HCT116 (cell line): ENCODE measurements at regions not wholly inside any gene's neighbourhood (a gene's known extent, or its start where the extent isn't known, plus 50 kb on each side); places are given as distances from the start of the nearest gene placed in this dataset.

Experiments
- ATAC-seq: fragments of 200-7000 bp; cut with Tn5 transposase; 2 replicates; pipeline ENCODE4 v1.9.1; 2020; ENCODE audit warnings: mild to moderate bottlenecking, moderate library complexity
- BruUV-seq: library from RNA; stranded (reverse); fragments of 400-500 nt; replicated peaks from 2 replicates; lab custom pipeline; 2021; lab: Mats Ljungman, UMichigan
- CTCF ChIA-PET: fragments of 300-600 bp; sonication (Branson Sonifier 250); formaldehyde crosslinking; loops from one replicate; lab custom pipeline; 2021; ENCODE audit warnings: antibody characterized with exemption; lab: Charles Lee
- POLR2A ChIA-PET: fragments of 300-600, 350-600 bp; sonication (Branson Sonifier 250); formaldehyde crosslinking; loops from one replicate; lab custom pipeline; 2021; ENCODE audit warnings: antibody characterized with exemption; lab: Charles Lee
- RAD21 ChIA-PET, 2 experiments: fragments of 300-600 bp; sonication (Branson Sonifier 250); formaldehyde crosslinking; loops; one replicate each; lab custom pipeline; 2023; ENCODE audit warnings: low total read pairs in 2 of 2; ENCODE audit not compliant: uncharacterized antibody in 2 of 2, unreplicated experiment in 2 of 2, low non-redundant PET in 1 of 2; lab: Charles Lee
- DNase-seq: peaks from one replicate; pipeline ENCODE4 v3.0.0-alpha.2; 2010; ENCODE audit warnings: low read depth, low spot score
- H2AFZ ChIP-seq: fragments of 200-600 bp; shearing (Covaris generic), sonication (generic); 2 replicates; pipeline ENCODE4 v1.6.1; 2017; ENCODE audit warnings: low read depth, mixed run types, mixed read lengths, antibody characterized with exemption, low read length; ENCODE audit not compliant: poor library complexity, severe bottlenecking
- H3K27ac ChIP-seq: 2 replicates; pipeline ENCODE4 v1.5.1; 2012; ENCODE audit warnings: low read depth, low read length
- H3K27me3 ChIP-seq: fragments of 200-600 bp; sonication (generic); 2 replicates; pipeline ENCODE4 v1.6.1; 2016; ENCODE audit warnings: mixed run types, low read length, mixed read lengths; ENCODE audit not compliant: insufficient read depth
- H3K36me3 ChIP-seq, 2 experiments: fragments of 200-500 bp in 1 of 2; fragments of 200-600 bp in 1 of 2; sonication (Bioruptor generic) in 1 of 2; sonication (generic) in 1 of 2; 2 replicates each; pipeline versions ENCODE4 v1.5.1 to v1.6.1; 2014 to 2016; ENCODE audit warnings: low read length in 2 of 2, inconsistent platforms in 1 of 2, mixed read lengths in 1 of 2, mixed run types in 1 of 2; ENCODE audit not compliant: insufficient read depth in 2 of 2, control insufficient read depth in 1 of 2
- H3K4me1 ChIP-seq, 2 experiments: fragments of 200-600 bp in 1 of 2; sonication (generic) in 1 of 2; 2 replicates each; pipeline versions ENCODE4 v1.5.1 to v1.6.1; 2012 to 2017; ENCODE audit warnings: low read length in 2 of 2, inconsistent platforms in 1 of 2, mild to moderate bottlenecking in 1 of 2, mixed read lengths in 1 of 2, mixed run types in 1 of 2, moderate library complexity in 1 of 2; ENCODE audit not compliant: insufficient read depth in 2 of 2, control insufficient read depth in 1 of 2
- H3K4me2 ChIP-seq: fragments of 200-600 bp; sonication (generic); 2 replicates; pipeline ENCODE4 v1.6.1; 2017; ENCODE audit warnings: mixed run types, low read length, mixed read lengths
- H3K4me3 ChIP-seq, 2 experiments: fragments of 200-600 bp in 1 of 2; sonication (generic) in 1 of 2; replicated peaks in 1 of 2; 2 replicates each; pipeline ENCODE4 v1.5.1; 2011 to 2016; ENCODE audit warnings: low read length in 2 of 2, control low read depth in 1 of 2, low read depth in 1 of 2, mild to moderate bottlenecking in 1 of 2, mixed read lengths in 1 of 2, mixed run types in 1 of 2
- H3K79me2 ChIP-seq: fragments of 200-600 bp; sonication (generic); 2 replicates; pipeline ENCODE4 v1.6.1; 2017; ENCODE audit warnings: mild to moderate bottlenecking, mixed run types, low read length, moderate library complexity, mixed read lengths; ENCODE audit not compliant: insufficient read depth
- H3K9ac ChIP-seq: fragments of 200-600 bp; sonication (generic); 2 replicates; pipeline ENCODE4 v1.6.1; 2016; ENCODE audit warnings: low read length, mixed read lengths
- H3K9me2 ChIP-seq: fragments of 200-600 bp; sonication (generic), shearing (Covaris generic); 2 replicates; pipeline ENCODE4 v1.6.1; 2017; ENCODE audit warnings: mixed run types, mild to moderate bottlenecking, moderate library complexity; ENCODE audit not compliant: insufficient read depth
- H3K9me3 ChIP-seq, 2 experiments: fragments of 200-500 bp in 1 of 2; fragments of 200-600 bp in 1 of 2; sonication (Bioruptor generic) in 1 of 2; sonication (generic) in 1 of 2; 2 replicates each; pipeline ENCODE4 v1.6.1; 2014 to 2017; ENCODE audit warnings: low read length in 2 of 2, mixed read lengths in 2 of 2, inconsistent platforms in 1 of 2, low read depth in 1 of 2, mild to moderate bottlenecking in 1 of 2, mixed run types in 1 of 2, moderate library complexity in 1 of 2; ENCODE audit not compliant: control insufficient read depth in 1 of 2, insufficient read depth in 1 of 2
- H4K20me1 ChIP-seq: fragments of 200-600 bp; sonication (generic), shearing (Covaris generic); 2 replicates; pipeline ENCODE4 v1.6.1; 2017; ENCODE audit warnings: mixed run types, mild to moderate bottlenecking, moderate library complexity; ENCODE audit not compliant: insufficient read depth
- CBX3 ChIP-seq: IDR thresholded peaks from 2 replicates; pipeline ENCODE4 v1.6.1; 2012; ENCODE audit warnings: low read depth
- EGR1 ChIP-seq: IDR thresholded peaks from 2 replicates; pipeline ENCODE4 v1.6.1; 2012; ENCODE audit warnings: low read depth
- ELF1 ChIP-seq: IDR thresholded peaks from 2 replicates; pipeline ENCODE4 v1.6.1; 2012; ENCODE audit warnings: low read depth, borderline replicate concordance
- EZH2 ChIP-seq: fragments of 200-600 bp; sonication (generic); IDR thresholded peaks from 2 replicates; pipeline ENCODE4 v1.6.1; 2017; ENCODE audit warnings: antibody characterized with exemption, mixed run types
- EZH2phosphoT487 ChIP-seq: fragments of 200-600 bp; IDR thresholded peaks from 2 replicates; pipeline ENCODE4 v1.6.1; 2018; ENCODE audit warnings: antibody characterized with exemption, borderline replicate concordance
- FOSL1 ChIP-seq: IDR thresholded peaks from 2 replicates; pipeline ENCODE4 v1.6.1; 2012; ENCODE audit warnings: low read depth
- JUND ChIP-seq: IDR thresholded peaks from 2 replicates; pipeline ENCODE4 v1.6.1; 2012
- POLR2AphosphoS5 ChIP-seq: IDR thresholded peaks from 2 replicates; pipeline ENCODE4 v1.6.1; 2011; ENCODE audit warnings: mild to moderate bottlenecking, low read depth, low read length, moderate library complexity
- SIN3A ChIP-seq: IDR thresholded peaks from 2 replicates; pipeline ENCODE4 v1.6.1; 2012; ENCODE audit warnings: low read depth
- SP1 ChIP-seq: IDR thresholded peaks from 2 replicates; pipeline ENCODE4 v1.6.1; 2012; ENCODE audit warnings: low read depth
- SRF ChIP-seq: IDR thresholded peaks from 2 replicates; pipeline ENCODE4 v1.6.1; 2012; ENCODE audit warnings: low read depth
- TCF7L2 ChIP-seq: IDR thresholded peaks from 2 replicates; pipeline ENCODE4 v1.7.0; 2011; ENCODE audit warnings: borderline replicate concordance, inconsistent platforms; ENCODE audit not compliant: insufficient read depth, insufficient read length; ENCODE audit errors: extremely low read depth
- ZFX ChIP-seq: fragments of 450-650 bp; IDR thresholded peaks from 2 replicates; pipeline ENCODE4 v1.6.1; 2017
- ZNF274 ChIP-seq: fragments of 200-500 bp; sonication (Bioruptor generic); IDR thresholded peaks from 2 replicates; pipeline ENCODE4 v1.6.1; 2014; ENCODE audit warnings: mild to moderate bottlenecking, low read depth, low read length, inconsistent platforms
- intact Hi-C: fragments of 100-400 bp; cut with micrococcal nuclease; formaldehyde crosslinking; loops from 2 replicates; pipeline ENCODE4 v1.10.0; 2022
- TF ChIP-seq, protein P1 (sequence below), 3 experiments: fragments of 200-600 bp in 1 of 3; sonication (generic) in 1 of 3; IDR thresholded peaks in 2 of 3; conservative IDR thresholded peaks in 1 of 3; 2 replicates each; pipeline ENCODE4 v1.5.1; 2012 to 2017; ENCODE audit warnings: low read depth in 2 of 3, low read length in 2 of 3, antibody characterized with exemption in 1 of 3, borderline replicate concordance in 1 of 3, control low read depth in 1 of 3, mild to moderate bottlenecking in 1 of 3, mixed read lengths in 1 of 3, mixed run types in 1 of 3, moderate library complexity in 1 of 3; ENCODE audit not compliant: insufficient read depth in 1 of 3
- TF ChIP-seq, protein P2 (sequence below): IDR thresholded peaks from 2 replicates; pipeline ENCODE4 v1.6.1; 2012
- TF ChIP-seq, protein P3 (sequence below): IDR thresholded peaks from 2 replicates; pipeline ENCODE4 v1.6.1; 2012
- TF ChIP-seq, protein P4 (sequence below): IDR thresholded peaks from 2 replicates; pipeline ENCODE4 v1.6.1; 2011; ENCODE audit warnings: mild to moderate bottlenecking, low read length, moderate library complexity; ENCODE audit not compliant: insufficient replicate concordance; ENCODE audit errors: extremely low read depth

DNA sequence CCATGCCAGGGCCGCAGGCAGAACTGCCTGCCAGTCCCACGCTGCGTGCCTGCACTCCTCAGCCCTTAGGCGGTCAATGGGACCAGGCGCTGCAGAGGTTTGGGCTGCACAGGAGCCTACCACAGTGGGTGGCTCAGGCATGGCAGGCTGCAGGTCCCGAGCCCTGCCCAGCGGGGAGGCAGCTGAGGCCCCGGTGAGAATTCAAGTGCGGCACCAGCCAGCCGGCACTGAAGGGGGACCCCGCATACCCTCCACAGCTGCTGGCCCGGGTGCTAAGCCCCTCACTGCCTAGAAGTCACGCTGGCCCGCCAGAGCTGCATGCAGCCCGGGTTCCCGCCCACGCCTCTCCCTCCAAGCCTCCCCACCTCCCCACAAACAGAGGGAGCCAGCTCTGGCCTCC, 302.5 kb upstream of the UGT8 start:
- Histone ChIP-seq H3K9ac (no peak overlapping the region), H3K4me2 (no peak overlapping the region), H3K27ac (no peak overlapping the region), H3K4me1 (no peaks in the 10 kb centered on the region), H3K79me2 (no peaks in the 10 kb centered on the region), H3K9me2 (no peaks in the 10 kb centered on the region), H3K9me3 (no peaks in the 10 kb centered on the region), H4K20me1 (no peaks in the 10 kb centered on the region), H2AFZ (no peak overlapping the region), H3K27me3 (no peaks in the 10 kb centered on the region), H3K36me3 (no peaks in the 10 kb centered on the region), H3K4me3 (no peak overlapping the region)
- ChIA-PET CTCF (no interaction called here), POLR2A (no interaction called here), RAD21 (no interaction called here)
- no TSS peak for BruUV-seq
- intact Hi-C loops, result no loop called here
- TF ChIP-seq TCF7L2 (no peak), SIN3A (no peak), FOSL1 (no peak), EGR1 (no peak), JUND (no peak), POLR2AphosphoS5 (no peak), EZH2phosphoT487 (no peak), ELF1 (no peak), CBX3 (no peak), EZH2 (no peak), ZFX (no peak), ZNF274 (no peak), SP1 (no peak), SRF (no peak)
- TF ChIP-seq, protein P1, sequence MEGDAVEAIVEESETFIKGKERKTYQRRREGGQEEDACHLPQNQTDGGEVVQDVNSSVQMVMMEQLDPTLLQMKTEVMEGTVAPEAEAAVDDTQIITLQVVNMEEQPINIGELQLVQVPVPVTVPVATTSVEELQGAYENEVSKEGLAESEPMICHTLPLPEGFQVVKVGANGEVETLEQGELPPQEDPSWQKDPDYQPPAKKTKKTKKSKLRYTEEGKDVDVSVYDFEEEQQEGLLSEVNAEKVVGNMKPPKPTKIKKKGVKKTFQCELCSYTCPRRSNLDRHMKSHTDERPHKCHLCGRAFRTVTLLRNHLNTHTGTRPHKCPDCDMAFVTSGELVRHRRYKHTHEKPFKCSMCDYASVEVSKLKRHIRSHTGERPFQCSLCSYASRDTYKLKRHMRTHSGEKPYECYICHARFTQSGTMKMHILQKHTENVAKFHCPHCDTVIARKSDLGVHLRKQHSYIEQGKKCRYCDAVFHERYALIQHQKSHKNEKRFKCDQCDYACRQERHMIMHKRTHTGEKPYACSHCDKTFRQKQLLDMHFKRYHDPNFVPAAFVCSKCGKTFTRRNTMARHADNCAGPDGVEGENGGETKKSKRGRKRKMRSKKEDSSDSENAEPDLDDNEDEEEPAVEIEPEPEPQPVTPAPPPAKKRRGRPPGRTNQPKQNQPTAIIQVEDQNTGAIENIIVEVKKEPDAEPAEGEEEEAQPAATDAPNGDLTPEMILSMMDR (IDR thresholded peaks at IDR 0.05 in 2 of 3, conservative IDR thresholded peaks at IDR 0.05 in 1 of 3; ENCODE audit: borderline replicate concordance in 1 of 3, insufficient read depth in 1 of 3, low read depth in 2 of 3, low read length in 2 of 3), result no peak
- TF ChIP-seq, protein P2, sequence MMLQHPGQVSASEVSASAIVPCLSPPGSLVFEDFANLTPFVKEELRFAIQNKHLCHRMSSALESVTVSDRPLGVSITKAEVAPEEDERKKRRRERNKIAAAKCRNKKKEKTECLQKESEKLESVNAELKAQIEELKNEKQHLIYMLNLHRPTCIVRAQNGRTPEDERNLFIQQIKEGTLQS, result no peak
- TF ChIP-seq, protein P3, sequence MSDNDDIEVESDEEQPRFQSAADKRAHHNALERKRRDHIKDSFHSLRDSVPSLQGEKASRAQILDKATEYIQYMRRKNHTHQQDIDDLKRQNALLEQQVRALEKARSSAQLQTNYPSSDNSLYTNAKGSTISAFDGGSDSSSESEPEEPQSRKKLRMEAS, result no peak
- TF ChIP-seq, protein P4, sequence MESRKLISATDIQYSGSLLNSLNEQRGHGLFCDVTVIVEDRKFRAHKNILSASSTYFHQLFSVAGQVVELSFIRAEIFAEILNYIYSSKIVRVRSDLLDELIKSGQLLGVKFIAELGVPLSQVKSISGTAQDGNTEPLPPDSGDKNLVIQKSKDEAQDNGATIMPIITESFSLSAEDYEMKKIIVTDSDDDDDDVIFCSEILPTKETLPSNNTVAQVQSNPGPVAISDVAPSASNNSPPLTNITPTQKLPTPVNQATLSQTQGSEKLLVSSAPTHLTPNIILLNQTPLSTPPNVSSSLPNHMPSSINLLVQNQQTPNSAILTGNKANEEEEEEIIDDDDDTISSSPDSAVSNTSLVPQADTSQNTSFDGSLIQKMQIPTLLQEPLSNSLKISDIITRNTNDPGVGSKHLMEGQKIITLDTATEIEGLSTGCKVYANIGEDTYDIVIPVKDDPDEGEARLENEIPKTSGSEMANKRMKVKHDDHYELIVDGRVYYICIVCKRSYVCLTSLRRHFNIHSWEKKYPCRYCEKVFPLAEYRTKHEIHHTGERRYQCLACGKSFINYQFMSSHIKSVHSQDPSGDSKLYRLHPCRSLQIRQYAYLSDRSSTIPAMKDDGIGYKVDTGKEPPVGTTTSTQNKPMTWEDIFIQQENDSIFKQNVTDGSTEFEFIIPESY, result no peak
- ATAC-seq (no peak), DNase-seq (no peak)
